Effector memory CD8-positive, alpha-beta T cell (primary cell): ENCODE measurements at regions not wholly inside any gene's neighbourhood (a gene's known extent, or its start where the extent isn't known, plus 50 kb on each side); places are given as distances from the start of the nearest gene placed in this dataset.

ENCODE experiments used
- ATAC-seq: fragments of 150-1000 bp; cut with Tn5 transposase; replicated peaks from 2 replicates; pipeline ENCODE4 v1.10.0; 2021; ENCODE audit warnings: mild to moderate bottlenecking, moderate library complexity
- DNase-seq, 3 experiments: peaks; one replicate each; pipeline ENCODE4 v3.0.0; 2021
- H3K27ac Mint-ChIP-seq, 2 donors: one replicate each; pipeline ENCODE4 v1.8.0; 2022; ENCODE audit warnings: mild to moderate bottlenecking in 2 of 2, mixed read lengths in 2 of 2, moderate library complexity in 2 of 2
- H3K27me3 Mint-ChIP-seq, 2 donors: one replicate each; pipeline ENCODE4 v1.8.0; 2022; ENCODE audit warnings: mixed read lengths in 2 of 2
- H3K36me3 Mint-ChIP-seq: one replicate; pipeline ENCODE4 v1.8.0; 2022; ENCODE audit warnings: mild to moderate bottlenecking, moderate library complexity, mixed read lengths; ENCODE audit not compliant: insufficient read depth
- H3K4me1 Mint-ChIP-seq, 2 donors: one replicate each; pipeline ENCODE4 v1.8.0; 2022; ENCODE audit warnings: low read depth in 2 of 2, mixed read lengths in 2 of 2
- H3K4me3 Mint-ChIP-seq, 2 donors: one replicate each; pipeline ENCODE4 v1.8.0; 2022; ENCODE audit warnings: mild to moderate bottlenecking in 2 of 2, mixed read lengths in 2 of 2, moderate library complexity in 2 of 2
- H3K9me3 Mint-ChIP-seq, 2 donors: one replicate each; pipeline ENCODE4 v1.8.0; 2022; ENCODE audit warnings: mixed read lengths in 2 of 2

GRCh38 chr7:155868955-155869783, 56.9 kb upstream of the SHH start:
- H3K4me3 Mint-ChIP-seq: no peak overlapping the region
- H3K27ac Mint-ChIP-seq: no peak overlapping the region
- H3K9me3 Mint-ChIP-seq: no peaks in the 10 kb centered on the region
- peaks cover 34 to 45% of the 10 kb centered on the region in 2 donors for H3K27me3 Mint-ChIP-seq
- H3K36me3 Mint-ChIP-seq: no peaks in the 10 kb centered on the region
- DNase-seq (no peak), ATAC-seq (no peak)
- no peaks in the 10 kb centered on the region for H3K4me1 Mint-ChIP-seq

- no peak for DNase-seq
- no peaks in the 10 kb centered on the region for H3K9me3 Mint-ChIP-seq
- H3K27me3 Mint-ChIP-seq: peaks cover 27 to 50% of the 10 kb centered on the region in 2 donors
- ATAC-seq: no peak
- no peak overlapping the region for H3K4me3 Mint-ChIP-seq
- H3K27ac Mint-ChIP-seq: no peak overlapping the region
- H3K4me1 Mint-ChIP-seq: no peaks in the 10 kb centered on the region
- no peaks in the 10 kb centered on the region for H3K36me3 Mint-ChIP-seq
These were observed 55.6 kb upstream of the SHH start for GRCh38 chr7:155867734-155868400.

- ATAC-seq: no peak
- no peaks in the 10 kb centered on the region for H3K9me3 Mint-ChIP-seq
- peaks cover 27 to 50% of the 10 kb centered on the region in 2 donors for H3K27me3 Mint-ChIP-seq
- H3K36me3 Mint-ChIP-seq: no peaks in the 10 kb centered on the region
- H3K27ac Mint-ChIP-seq: no peak overlapping the region
- DNase-seq: no peak
- H3K4me1 Mint-ChIP-seq: no peaks in the 10 kb centered on the region
- no peak overlapping the region for H3K4me3 Mint-ChIP-seq
These were observed 55.0 kb upstream of the SHH start for GRCh38 chr7:155867280-155867679.

GRCh38 chr7:155865830-155866525, 53.7 kb upstream of the SHH start:
- ATAC-seq (no peak), DNase-seq (no peak)
- Mint-ChIP-seq H3K4me3 (no peak overlapping the region), H3K4me1 (no peaks in the 10 kb centered on the region), H3K27ac (no peak overlapping the region), H3K27me3 (peaks cover 26 to 46% of the 10 kb centered on the region in 2 donors), H3K9me3 (no peaks in the 10 kb centered on the region), H3K36me3 (no peaks in the 10 kb centered on the region)

DNA sequence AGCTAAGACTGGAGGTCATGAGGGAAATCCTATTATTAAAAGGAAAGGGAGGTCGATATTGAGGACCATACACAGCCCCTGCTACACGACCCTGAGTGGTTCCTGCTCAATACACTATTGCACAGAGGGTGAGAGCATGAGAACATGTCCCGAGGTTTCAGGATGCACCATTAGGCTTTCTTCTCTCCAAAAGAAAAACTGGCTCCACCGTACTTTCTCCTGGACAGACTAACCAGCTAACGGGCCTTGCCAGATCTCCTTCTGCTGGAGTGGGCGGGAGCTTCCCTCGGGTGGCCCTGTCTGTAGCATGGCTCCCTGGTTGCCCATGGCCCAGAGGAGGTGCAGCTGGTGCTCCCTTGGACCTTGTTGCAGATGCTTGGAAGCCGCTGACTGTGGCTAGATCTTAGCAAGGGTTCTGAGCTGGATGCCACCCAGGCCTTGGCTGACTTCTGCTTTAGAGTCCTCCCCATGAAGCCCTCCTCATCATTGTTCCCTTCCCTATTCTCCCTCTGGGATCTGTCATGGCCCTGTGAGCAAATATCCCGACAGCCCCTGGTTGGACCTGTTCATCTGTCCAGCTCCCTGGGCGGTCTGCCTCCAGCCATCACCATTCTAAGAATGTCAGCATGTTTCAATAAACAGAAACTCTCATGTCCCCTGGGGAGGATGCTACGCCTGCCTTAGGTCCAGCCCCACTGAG, 52.9 kb upstream of the SHH start:
- ATAC-seq (no peak), DNase-seq (no peak)
- H3K27me3 Mint-ChIP-seq: peaks cover 17 to 38% of the 10 kb centered on the region in 2 donors
- H3K9me3 Mint-ChIP-seq: no peaks in the 10 kb centered on the region
- no peak overlapping the region for H3K4me3 Mint-ChIP-seq
- no peaks in the 10 kb centered on the region for H3K4me1 Mint-ChIP-seq
- H3K36me3 Mint-ChIP-seq: no peaks in the 10 kb centered on the region
- no peak overlapping the region for H3K27ac Mint-ChIP-seq

- ATAC-seq (no peak), DNase-seq (no peak)
- Mint-ChIP-seq H3K4me3 (no peak overlapping the region), H3K4me1 (no peaks in the 10 kb centered on the region), H3K36me3 (no peaks in the 10 kb centered on the region), H3K27ac (no peak overlapping the region), H3K27me3 (peaks cover 17 to 36% of the 10 kb centered on the region in 2 donors), H3K9me3 (no peaks in the 10 kb centered on the region)
These were observed 52.2 kb upstream of the SHH start for GRCh38 chr7:155864271-155864985.

DNA sequence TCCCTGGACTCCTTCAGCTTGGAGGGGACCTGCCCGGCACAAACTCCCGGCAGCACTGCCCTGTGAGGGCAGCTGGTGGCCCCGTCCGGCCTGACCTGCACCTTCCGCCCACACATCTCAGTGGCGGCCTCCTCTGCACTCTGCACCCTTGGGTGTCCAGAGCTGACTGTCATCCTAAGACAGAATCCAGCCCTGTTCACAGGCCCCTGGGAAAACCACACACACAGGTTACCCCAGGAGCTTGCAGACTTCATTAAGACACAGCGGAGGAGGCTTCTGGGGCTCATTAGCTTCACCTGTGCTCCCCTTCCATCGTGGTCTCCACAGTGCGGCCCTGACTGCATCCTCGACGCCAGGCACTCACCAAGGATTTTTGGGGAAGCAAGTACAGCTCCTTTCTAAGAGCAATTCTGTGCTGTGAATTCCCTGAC, 51.5 kb upstream of the SHH start:
- no peak overlapping the region for H3K27ac Mint-ChIP-seq
- ATAC-seq (no peak), DNase-seq (no peak)
- peaks cover 17 to 36% of the 10 kb centered on the region in 2 donors for H3K27me3 Mint-ChIP-seq
- H3K4me3 Mint-ChIP-seq: no peak overlapping the region
- H3K36me3 Mint-ChIP-seq: no peaks in the 10 kb centered on the region
- H3K9me3 Mint-ChIP-seq: no peaks in the 10 kb centered on the region
- no peaks in the 10 kb centered on the region for H3K4me1 Mint-ChIP-seq

DNA sequence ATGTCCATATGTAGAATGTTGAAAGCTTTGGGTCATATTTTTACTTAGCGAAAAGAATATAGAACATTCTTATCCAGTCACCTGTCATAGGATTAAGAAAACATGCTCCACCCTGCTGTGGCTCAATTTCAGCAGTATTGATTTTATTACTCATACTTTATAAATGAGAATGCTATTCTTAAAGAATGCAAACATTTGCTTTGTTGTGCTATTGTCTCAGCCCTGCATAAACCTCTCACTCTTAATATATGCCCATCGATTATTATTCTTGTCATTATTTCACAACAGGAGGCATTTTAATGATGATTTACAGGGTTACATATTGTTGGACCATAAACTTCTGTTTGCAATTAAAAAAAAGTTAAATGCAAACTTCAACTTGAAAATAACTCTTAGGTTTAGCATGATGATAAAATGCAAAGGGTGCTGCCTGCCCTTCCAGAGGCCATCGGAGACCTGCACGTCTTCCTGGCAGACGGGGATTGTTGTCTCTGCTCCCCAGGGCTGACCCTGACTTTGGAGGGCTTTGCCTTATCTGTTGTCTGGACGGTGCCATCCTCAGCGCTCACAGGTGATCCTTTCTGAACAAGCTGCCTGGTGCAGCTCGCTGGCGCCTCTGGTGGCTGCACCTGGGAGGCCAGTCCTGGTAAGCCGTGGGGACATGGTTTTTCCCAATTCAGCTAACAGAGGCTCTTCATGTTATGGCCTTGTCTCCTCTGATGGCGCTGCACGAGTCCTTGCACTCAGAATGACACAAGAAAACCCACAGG, 50.0 kb upstream of the SHH start:
- ATAC-seq (no peak), DNase-seq (no peak)
- Mint-ChIP-seq H3K4me1 (no peaks in the 10 kb centered on the region), H3K4me3 (no peak overlapping the region), H3K27me3 (peaks cover 17 to 36% of the 10 kb centered on the region in 2 donors), H3K27ac (no peak overlapping the region), H3K9me3 (no peaks in the 10 kb centered on the region), H3K36me3 (no peaks in the 10 kb centered on the region)
